Body of pancreas (tissue), 4 donors: ENCODE measurements at regions not wholly inside any gene's neighbourhood (a gene's known extent, or its start where the extent isn't known, plus 50 kb on each side); places are given as distances from the start of the nearest gene placed in this dataset.

ENCODE experiments used
- ATAC-seq: fragments of 150-250 bp; one replicate; pipeline ENCODE4 v1.9.1; 2016
- DNase-seq, 4 donors: peaks; one replicate each; pipeline ENCODE4 v3.0.0-alpha.2; 2019
- H3K27ac ChIP-seq, 4 donors: fragments of 200-600 bp; sonication (generic); 1 replicate in 3 of 4; 2 replicates in 1 of 4; pipeline versions ENCODE4 v1.5.1 to v1.6.1; 2016 to 2019; ENCODE audit warnings: mild to moderate bottlenecking in 1 of 4, mixed read lengths in 1 of 4, moderate library complexity in 1 of 4
- H3K27me3 ChIP-seq, 2 donors: fragments of 200-600 bp; sonication (generic); one replicate each; pipeline ENCODE4 v1.6.0; 2016; ENCODE audit warnings: mild to moderate bottlenecking in 1 of 2
- H3K36me3 ChIP-seq, 2 donors: fragments of 200-600 bp; sonication (generic); replicated peaks in 1 of 2; 2 replicates each; pipeline ENCODE4 v1.5.1; 2016; ENCODE audit warnings: low read depth in 2 of 2; ENCODE audit not compliant: insufficient read depth in 1 of 2
- H3K4me1 ChIP-seq: fragments of 200-600 bp; sonication (generic); one replicate; pipeline ENCODE4 v1.6.0; 2016
- H3K4me3 ChIP-seq, 2 donors: fragments of 200-600 bp; sonication (generic); 1 replicate in 1 of 2; 2 replicates in 1 of 2; pipeline ENCODE4 v1.5.1; 2016 to 2019
- H3K9me3 ChIP-seq, 3 donors: fragments of 200-600 bp; sonication (generic); 1 replicate in 2 of 3; 2 replicates in 1 of 3; pipeline ENCODE4 v1.5.1; 2016
- CTCF ChIP-seq, 7 experiments: fragments of 450-650 bp in 4 of 7; fragments of 200-600 bp in 3 of 7; sonication (generic) in 3 of 7; IDR thresholded peaks; one replicate each; pipeline ENCODE4 v1.5.1; 2016 to 2019; ENCODE audit warnings: antibody characterized with exemption in 7 of 7
- POLR2A ChIP-seq, 3 donors: fragments of 450-650 bp; IDR thresholded peaks; one replicate each; pipeline ENCODE4 v1.6.1; 2016; ENCODE audit warnings: antibody characterized with exemption in 3 of 3, mild to moderate bottlenecking in 2 of 3
- WGBS, 2 donors: methylation state at CpG; one replicate each; pipeline ENCODE4 v1.1.5; 2017; 5-methylcytosine and 5-hydroxymethylcytosine counted together
- intact Hi-C: fragments of 100-400 bp; cut with DNase I; formaldehyde crosslinking; loops from one replicate; pipeline ENCODE4 v1.15.1; 2023

- Histone ChIP-seq H3K9me3 (no peaks in the 10 kb centered on the region), H3K4me3 (no peak overlapping the region), H3K36me3 (no peaks in the 10 kb centered on the region), H3K27ac (no peak overlapping the region), H3K27me3 (no peaks in the 10 kb centered on the region), H3K4me1 (no peaks in the 10 kb centered on the region)
- DNase-seq (no peak), ATAC-seq (no peak)
- TF ChIP-seq POLR2A (IDR thresholded peaks at IDR 0.05) (no peak), CTCF (IDR thresholded peaks at IDR 0.05) (no peak)
- intact Hi-C loops = no loop called here
- 91 to 95% methylated on average over 2 of the region's 2 CpGs for WGBS, 2 donors
Observed at GRCh38 chr2:19231625-19232024, 126.8 kb downstream of the OSR1 start.

DNA sequence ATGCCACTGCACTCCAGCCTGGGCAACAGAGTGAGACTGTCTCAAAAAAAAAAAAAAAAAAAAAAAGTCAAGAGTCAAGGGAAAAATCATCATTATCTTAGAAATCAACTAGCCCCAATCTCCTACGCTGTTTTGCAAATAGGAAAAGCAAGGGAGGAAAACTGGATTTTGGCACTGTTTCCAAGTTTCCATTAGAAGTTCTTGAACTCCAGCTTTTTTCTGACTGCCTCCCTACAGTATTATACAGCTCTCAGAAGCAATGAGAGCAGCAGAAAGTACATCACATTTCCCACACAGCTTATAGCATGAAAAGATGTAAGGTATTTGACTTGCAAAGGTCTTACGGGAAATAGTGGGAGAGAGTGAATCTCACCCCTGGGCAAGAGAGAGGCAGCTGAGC is 127.8 kb downstream of the OSR1 start:
- 78 to 89% methylated on average over 2 of the region's 2 CpGs for WGBS, 2 donors
- DNase-seq (no peak), ATAC-seq (no peak)
- H3K4me3 ChIP-seq = no peak overlapping the region
- H3K36me3 ChIP-seq = no peaks in the 10 kb centered on the region
- no peaks in the 10 kb centered on the region for H3K4me1 ChIP-seq
- H3K27me3 ChIP-seq = no peaks in the 10 kb centered on the region
- TF ChIP-seq POLR2A (IDR thresholded peaks at IDR 0.05) (no peak), CTCF (IDR thresholded peaks at IDR 0.05) (no peak)
- no peaks in the 10 kb centered on the region for H3K9me3 ChIP-seq
- intact Hi-C loops = no loop called here
- no peak overlapping the region for H3K27ac ChIP-seq

DNA sequence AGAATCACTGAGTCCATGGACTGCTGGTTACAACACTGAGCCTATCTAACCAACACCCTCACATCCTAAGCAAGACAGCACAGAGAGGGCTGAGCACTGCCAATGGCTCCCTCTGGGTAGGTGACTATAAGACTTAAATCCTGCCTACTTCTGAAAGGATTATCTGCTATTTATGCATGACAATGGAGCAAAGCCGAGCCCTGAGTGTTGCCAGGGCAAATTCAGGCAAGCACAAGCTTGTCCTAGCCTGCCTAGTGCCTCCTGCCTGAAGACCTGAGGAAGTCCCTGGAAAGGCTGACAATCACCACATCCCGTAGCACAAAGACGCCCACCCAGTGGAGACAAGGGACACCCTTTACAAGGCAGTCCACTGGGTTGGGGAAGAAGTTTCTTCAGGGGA is 129.7 kb downstream of the OSR1 start:
- intact Hi-C loops = no loop called here
- H3K9me3 ChIP-seq = no peaks in the 10 kb centered on the region
- 91 to 93% methylated on average over 3 of the region's 3 CpGs for WGBS, 2 donors
- DNase-seq (no peak), ATAC-seq (no peak)
- H3K4me1 ChIP-seq = no peaks in the 10 kb centered on the region
- no peak overlapping the region for H3K27ac ChIP-seq
- no peaks in the 10 kb centered on the region for H3K36me3 ChIP-seq
- H3K27me3 ChIP-seq = no peaks in the 10 kb centered on the region
- H3K4me3 ChIP-seq = no peak overlapping the region
- TF ChIP-seq CTCF (IDR thresholded peaks at IDR 0.05) = no peak
- TF ChIP-seq POLR2A (IDR thresholded peaks at IDR 0.05) = no peak

DNA sequence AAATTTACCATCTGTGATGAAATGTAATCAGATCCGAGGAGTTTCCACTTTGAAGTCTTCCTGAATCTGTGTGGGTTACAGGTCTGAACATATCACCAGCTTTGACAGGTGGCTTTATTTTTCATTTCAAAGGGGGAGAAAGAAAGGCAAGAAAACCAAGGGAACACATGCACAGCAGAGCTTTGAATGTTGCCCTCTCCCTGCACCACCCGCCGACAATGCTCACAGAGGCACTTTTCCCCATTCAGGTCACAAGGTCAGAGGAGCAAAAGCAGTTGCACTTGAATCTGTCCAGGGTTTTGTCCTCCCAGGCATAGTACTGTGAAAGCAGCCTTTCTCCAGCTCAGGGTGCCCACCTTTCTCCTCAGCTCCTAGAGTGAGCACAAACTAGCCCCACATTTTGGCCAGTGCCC is 130.2 kb downstream of the OSR1 start:
- TF ChIP-seq CTCF (IDR thresholded peaks at IDR 0.05) (no peak), POLR2A (IDR thresholded peaks at IDR 0.05) (no peak)
- Histone ChIP-seq H3K27me3 (no peaks in the 10 kb centered on the region), H3K9me3 (no peaks in the 10 kb centered on the region), H3K4me1 (no peaks in the 10 kb centered on the region), H3K27ac (no peak overlapping the region), H3K4me3 (no peak overlapping the region), H3K36me3 (no peaks in the 10 kb centered on the region)
- no peak for DNase-seq
- ATAC-seq = no peak
- WGBS, 2 donors = 76 to 88% methylated on average over 3 of the region's 3 CpGs
- intact Hi-C loops = no loop called here

GRCh38 chr2:19226871-19227270 is 131.6 kb downstream of the OSR1 start:
- Histone ChIP-seq H3K36me3 (no peaks in the 10 kb centered on the region), H3K4me1 (no peaks in the 10 kb centered on the region), H3K4me3 (no peak overlapping the region), H3K27ac (no peak overlapping the region), H3K27me3 (no peaks in the 10 kb centered on the region), H3K9me3 (no peaks in the 10 kb centered on the region)
- DNase-seq (no peak), ATAC-seq (no peak)
- intact Hi-C loops = no loop called here
- 84 to 89% methylated on average over 4 of the region's 4 CpGs for WGBS, 2 donors
- no peak for TF ChIP-seq CTCF (IDR thresholded peaks at IDR 0.05)
